Breast epithelium (tissue), 3 donors: ENCODE measurements at regions not wholly inside any gene's neighbourhood (a gene's known extent, or its start where the extent isn't known, plus 50 kb on each side); places are given as distances from the start of the nearest gene placed in this dataset.

Experiments
- POLR2A ChIP-seq: fragments of 450-650 bp; IDR thresholded peaks from one replicate; pipeline ENCODE4 v1.6.1; 2016; ENCODE audit warnings: antibody characterized with exemption, mild to moderate bottlenecking, moderate library complexity
- TF ChIP-seq, protein P1 (sequence below), 3 donors: fragments of 450-650 bp; IDR thresholded peaks; one replicate each; pipeline ENCODE4 v1.5.1; 2016 to 2017; ENCODE audit warnings: antibody characterized with exemption in 3 of 3, mild to moderate bottlenecking in 3 of 3, moderate library complexity in 3 of 3

DNA sequence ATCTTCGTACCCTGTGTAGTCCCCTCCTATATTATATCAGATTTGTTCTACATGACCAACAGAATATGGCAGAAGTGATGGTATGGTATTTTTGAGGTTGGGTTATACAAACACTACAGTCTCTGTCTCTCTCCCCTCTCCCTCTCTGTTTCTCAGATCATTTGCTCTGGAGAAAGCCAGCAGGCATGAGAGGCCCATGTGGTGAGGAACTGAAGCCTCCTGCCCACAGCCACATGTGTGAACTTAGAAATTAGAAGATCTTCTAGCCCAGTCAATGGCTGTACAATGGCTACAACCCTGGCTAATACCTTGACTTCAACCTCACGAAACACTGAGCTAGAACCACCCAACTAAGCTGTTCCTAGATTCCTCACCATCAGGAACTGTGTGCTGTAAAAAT is 250.6 kb downstream of the SMAD2 start:
- no peak for TF ChIP-seq POLR2A
- TF ChIP-seq, protein P1, sequence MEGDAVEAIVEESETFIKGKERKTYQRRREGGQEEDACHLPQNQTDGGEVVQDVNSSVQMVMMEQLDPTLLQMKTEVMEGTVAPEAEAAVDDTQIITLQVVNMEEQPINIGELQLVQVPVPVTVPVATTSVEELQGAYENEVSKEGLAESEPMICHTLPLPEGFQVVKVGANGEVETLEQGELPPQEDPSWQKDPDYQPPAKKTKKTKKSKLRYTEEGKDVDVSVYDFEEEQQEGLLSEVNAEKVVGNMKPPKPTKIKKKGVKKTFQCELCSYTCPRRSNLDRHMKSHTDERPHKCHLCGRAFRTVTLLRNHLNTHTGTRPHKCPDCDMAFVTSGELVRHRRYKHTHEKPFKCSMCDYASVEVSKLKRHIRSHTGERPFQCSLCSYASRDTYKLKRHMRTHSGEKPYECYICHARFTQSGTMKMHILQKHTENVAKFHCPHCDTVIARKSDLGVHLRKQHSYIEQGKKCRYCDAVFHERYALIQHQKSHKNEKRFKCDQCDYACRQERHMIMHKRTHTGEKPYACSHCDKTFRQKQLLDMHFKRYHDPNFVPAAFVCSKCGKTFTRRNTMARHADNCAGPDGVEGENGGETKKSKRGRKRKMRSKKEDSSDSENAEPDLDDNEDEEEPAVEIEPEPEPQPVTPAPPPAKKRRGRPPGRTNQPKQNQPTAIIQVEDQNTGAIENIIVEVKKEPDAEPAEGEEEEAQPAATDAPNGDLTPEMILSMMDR (IDR thresholded peaks at IDR 0.05): no peak
